HG02623 (cell line): ENCODE measurements at regions not wholly inside any gene's neighbourhood (a gene's known extent, or its start where the extent isn't known, plus 50 kb on each side); places are given as distances from the start of the nearest gene placed in this dataset.
"Not testable (repeated sequence)": the region's sequence is repeated elsewhere in the genome, so short reads cannot be mapped to it uniquely, and the experiment has no call there.

Experiments
- ATAC-seq: cut with Tn5 transposase; IDR thresholded peaks from one replicate; pipeline ENCODE4 v1.9.1; 2021; ENCODE audit warnings: moderate library complexity; ENCODE audit not compliant: unreplicated experiment

GRCh38 chr3:84184937-84185336 lies 773.9 kb upstream of the CADM2 start:
- no peak for ATAC-seq

GRCh38 chr3:84194029-84194428 lies 764.8 kb upstream of the CADM2 start:
- no peak for ATAC-seq

- no peak for ATAC-seq
These were observed 749.3 kb upstream of the CADM2 start for GRCh38 chr3:84209474-84209873.

DNA sequence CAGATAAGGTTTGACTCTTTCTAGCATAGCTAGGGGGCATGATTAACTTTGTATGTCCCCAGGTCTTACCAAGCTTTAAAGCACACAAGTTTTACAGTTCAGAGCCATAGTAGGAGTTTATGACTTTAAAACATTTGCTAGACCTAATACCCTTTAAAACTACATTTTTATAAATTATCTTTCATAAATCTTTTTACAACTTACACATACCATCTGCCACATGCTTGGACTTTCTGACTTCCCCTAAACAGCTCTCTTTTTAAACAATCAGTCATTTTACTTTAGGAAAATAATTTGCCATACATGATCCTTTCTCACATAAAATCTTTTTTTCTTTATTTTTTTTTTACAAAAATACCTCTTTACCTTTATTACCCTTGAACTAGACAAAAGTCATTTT lies 735.3 kb upstream of the CADM2 start:
- ATAC-seq, result no peak

- ATAC-seq, result no peak
These were observed 734.5 kb upstream of the CADM2 start for GRCh38 chr3:84224262-84224661.

DNA sequence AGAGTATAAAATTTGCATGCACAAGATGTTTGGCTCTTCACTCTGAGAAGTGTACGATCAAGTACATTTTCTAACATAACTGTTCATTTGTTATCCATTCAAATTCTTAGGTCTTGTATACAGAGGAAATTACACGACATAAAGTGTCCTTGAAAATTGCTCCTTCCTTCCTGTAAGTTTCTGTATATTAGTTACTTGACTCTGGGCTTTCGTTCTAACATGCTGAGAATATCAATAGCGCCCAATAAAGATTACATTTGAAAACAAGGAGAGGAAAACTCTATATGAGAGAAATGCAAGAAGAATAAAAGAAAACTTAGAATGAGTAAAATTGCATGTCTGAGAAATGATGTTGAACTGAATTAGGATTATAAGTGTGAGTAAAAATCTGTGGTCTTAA lies 722.5 kb upstream of the CADM2 start:
- no peak for ATAC-seq

GRCh38 chr3:84245789-84246188 lies 713.0 kb upstream of the CADM2 start:
- ATAC-seq, result no peak

GRCh38 chr3:84260596-84260995 lies 698.2 kb upstream of the CADM2 start:
- ATAC-seq, result no peak

DNA sequence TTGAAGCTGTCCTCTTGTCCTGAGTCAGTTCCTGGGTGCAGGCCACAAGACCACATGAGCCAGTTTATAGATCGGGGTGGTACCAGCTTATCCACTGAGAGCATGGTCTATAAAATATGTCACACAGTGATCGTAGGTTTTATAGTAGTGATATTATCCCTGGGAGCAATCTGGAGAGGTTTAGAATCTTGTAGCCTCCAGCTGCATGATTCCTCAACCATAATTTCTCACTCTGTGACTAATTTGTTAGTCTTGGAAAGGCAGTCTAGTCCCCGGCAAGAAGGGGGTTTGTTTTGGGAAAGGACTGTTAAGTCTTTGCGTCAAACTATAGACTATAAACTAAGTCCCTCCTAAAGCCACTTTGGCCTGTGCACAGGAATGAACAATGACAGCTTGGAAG lies 693.0 kb upstream of the CADM2 start:
- ATAC-seq, result no peak

GRCh38 chr3:84275532-84275931 lies 683.3 kb upstream of the CADM2 start:
- no peak for ATAC-seq

DNA sequence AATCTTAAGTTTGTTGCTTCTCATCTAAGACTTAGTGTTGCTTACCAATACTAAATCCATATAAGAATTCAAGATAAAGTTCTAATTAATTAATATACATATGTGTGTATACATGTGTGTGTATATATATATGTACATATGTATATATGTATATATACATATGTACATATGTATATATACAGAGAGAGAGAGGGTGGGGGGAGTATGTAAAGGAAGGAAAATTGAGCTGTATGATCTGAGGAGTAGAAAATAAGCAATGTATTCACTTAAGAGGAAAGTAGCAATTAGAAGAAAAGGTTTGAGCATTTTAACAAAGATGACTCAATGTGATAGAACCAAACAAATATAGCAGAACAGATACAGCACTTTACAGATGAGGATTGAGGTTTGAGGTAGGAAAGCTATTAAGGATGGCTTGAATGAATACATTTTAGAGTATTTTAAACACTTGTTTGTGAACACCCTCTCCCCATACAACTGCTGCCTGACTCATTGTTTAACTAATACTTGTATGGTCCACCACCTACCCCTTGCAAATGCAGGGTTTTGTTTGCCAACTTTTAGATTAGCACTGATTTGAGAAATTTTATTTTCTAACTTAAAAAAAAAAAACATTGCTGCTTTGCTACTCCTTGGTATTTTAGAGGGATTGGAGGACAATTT lies 681.1 kb upstream of the CADM2 start:
- no peak for ATAC-seq

DNA sequence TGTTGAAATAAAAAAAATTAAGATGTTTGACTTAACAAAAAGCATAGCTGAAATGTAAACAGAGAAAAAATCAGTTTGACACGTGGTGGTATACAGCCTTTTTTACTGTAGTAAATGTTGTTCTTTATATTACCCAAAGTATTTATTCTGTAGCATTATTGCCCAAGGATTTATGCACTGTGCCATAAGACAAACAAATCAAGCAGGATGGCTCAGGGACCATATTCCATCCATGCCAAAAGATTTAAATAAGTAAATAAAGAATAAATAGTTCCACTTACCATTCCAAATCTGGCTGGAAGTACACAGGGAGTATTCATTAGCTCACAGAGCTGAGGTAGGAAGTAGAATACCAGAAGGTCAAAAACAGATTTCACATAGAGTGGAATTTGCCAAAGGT lies 666.7 kb upstream of the CADM2 start:
- ATAC-seq, result no peak

DNA sequence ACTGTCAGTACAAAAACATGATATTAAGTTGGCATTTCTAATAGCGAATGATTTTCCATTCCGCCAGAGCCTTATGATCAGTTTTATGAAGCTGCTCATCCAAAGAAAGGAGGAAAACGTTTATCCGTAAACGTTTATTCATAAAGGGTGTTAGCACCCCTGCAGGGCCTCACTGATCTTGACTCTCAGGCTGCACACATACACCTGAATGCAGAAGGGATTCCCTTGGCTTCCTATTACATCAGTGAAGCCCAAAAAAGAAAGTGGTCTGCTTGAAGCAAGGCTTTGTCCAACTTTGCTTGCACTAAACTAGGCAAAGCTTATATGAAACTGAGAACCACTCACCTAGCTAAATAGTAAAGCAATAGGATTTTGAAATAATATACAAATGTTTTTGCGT lies 659.5 kb upstream of the CADM2 start:
- no peak for ATAC-seq

GRCh38 chr3:84304214-84304613 lies 654.6 kb upstream of the CADM2 start:
- no peak for ATAC-seq

DNA sequence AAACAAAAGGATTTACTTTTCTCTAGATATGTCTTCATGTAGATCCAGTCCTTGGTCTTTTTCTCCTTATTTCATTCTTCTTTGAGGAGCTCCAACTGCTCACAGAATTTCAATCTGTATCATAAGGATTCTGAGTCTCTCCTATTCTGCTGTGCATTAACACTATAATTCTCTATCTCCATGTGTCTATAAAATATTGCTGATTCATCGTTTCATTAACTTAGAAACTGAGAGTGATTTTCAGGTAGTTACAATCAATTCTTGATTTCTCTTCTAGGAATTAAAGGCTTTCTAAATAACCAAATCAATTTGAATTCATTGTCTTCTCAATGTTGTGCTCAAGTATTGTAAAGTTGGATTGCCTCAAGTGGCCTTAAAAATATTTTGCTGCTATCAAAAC lies 651.5 kb upstream of the CADM2 start:
- ATAC-seq, result no peak

- no peak for ATAC-seq
These were observed 650.4 kb upstream of the CADM2 start for GRCh38 chr3:84308379-84308778.

DNA sequence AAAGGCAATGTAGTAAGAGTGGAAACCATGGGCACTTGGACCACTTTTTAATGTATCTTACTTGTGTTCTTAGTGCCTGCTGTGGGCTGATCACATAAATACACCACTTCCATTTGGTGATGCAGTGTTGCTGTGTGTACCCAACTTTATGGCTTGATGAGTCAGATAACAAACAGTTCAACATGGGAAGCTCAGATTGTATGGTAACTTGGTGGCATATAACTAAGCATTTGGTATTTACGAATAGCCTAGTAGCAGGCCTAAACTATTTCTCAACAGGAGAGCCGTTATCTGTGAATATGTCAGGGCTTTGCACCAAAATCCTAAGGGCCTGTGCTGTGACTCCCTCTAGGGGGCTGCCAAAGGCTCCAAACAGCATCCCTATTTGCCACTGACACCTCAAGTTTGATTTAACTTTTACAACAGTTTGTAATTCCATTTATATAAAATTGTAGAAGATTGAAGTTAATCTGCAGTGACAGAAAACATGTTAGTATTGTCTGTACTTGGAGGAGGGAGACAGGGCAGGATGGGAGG lies 640.4 kb upstream of the CADM2 start:
- no peak for ATAC-seq

DNA sequence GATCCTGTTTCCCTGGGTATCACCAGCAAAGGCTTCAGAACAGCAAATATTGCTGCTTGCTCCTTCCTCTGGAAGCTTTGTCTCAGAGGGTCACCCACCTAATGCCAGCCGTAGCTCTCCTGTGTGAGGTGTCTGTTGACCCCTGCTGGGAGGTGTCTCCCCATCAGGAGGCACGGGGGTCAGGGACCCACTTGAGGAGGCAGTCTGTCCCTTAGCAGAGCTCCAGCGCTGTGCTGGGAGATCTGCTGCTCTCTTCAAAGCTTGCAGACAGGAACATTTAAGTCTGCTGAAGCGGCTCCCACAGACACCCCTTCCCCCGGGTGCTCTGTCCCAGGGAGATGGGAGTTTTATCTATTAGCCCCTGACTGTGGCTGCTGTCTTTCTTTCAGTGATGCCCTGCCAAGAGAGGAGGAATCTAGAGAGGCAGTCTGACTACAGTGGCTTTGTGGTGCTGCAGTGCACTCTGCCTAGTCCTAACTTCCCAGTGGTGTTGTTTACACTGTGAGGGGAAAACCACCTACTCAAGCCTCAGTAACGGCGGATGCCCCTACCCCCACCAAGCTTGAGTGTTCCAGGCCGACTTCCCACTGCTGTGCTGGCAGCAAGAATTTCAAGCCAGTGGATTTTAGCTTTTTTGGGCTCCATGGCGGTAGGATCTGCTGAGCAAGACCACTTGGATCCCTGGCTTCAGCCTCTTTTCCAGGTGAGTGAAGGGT lies 593.1 kb upstream of the CADM2 start:
- not testable (repeated sequence) for ATAC-seq
